Endothelial cell of umbilical vein (primary cell): ENCODE measurements at regions not wholly inside any gene's neighbourhood (a gene's known extent, or its start where the extent isn't known, plus 50 kb on each side); places are given as distances from the start of the nearest gene placed in this dataset.

Experiments used
- BruUV-seq: library from RNA; stranded (reverse); fragments of 400-500 nt; replicated peaks from 2 replicates; lab custom pipeline; 2021; lab: Mats Ljungman, UMichigan
- CTCF ChIA-PET: fragments of 300-600, 350-600 bp; sonication (Branson Sonifier 250); formaldehyde crosslinking; loops from one replicate; lab custom pipeline; 2021; ENCODE audit warnings: antibody characterized with exemption, inconsistent platforms; lab: Charles Lee
- POLR2A ChIA-PET: fragments of 300-600, 350-600 bp; sonication (Branson Sonifier 250); formaldehyde crosslinking; loops from one replicate; lab custom pipeline; 2021; ENCODE audit warnings: antibody characterized with exemption, inconsistent platforms; lab: Charles Lee
- DNase-seq: peaks from one replicate; pipeline ENCODE4 v3.0.0-alpha.2; 2011; ENCODE audit warnings: low read depth, low spot score
- FAIRE-seq: peaks from 2 replicates; lab custom pipeline; 2011; peaks lifted over from hg19 to GRCh38; lab: Jason Lieb, UNC
- H2AFZ ChIP-seq: 2 replicates; pipeline ENCODE4 v1.6.0; 2012; ENCODE audit warnings: low read depth, low read length, control low read depth, inconsistent platforms
- H3K27ac ChIP-seq: 2 replicates; pipeline ENCODE4 v1.5.1; 2011; ENCODE audit warnings: low read depth, mild to moderate bottlenecking, control low read depth, low read length, moderate library complexity; ENCODE audit not compliant: insufficient read depth
- H3K27me3 ChIP-seq, 2 experiments: 2 replicates each; pipeline versions ENCODE4 v1.6.0 to v1.6.1; 2011; ENCODE audit warnings: low read length in 2 of 2, mixed read lengths in 1 of 2; ENCODE audit not compliant: control insufficient read depth in 2 of 2, insufficient read depth in 2 of 2
- H3K36me3 ChIP-seq, 2 experiments: 2 replicates in 1 of 2; 3 replicates in 1 of 2; pipeline ENCODE4 v1.5.1; 2011; ENCODE audit warnings: low read length in 2 of 2, mild to moderate bottlenecking in 1 of 2, moderate library complexity in 1 of 2; ENCODE audit not compliant: control insufficient read depth in 2 of 2, insufficient read depth in 2 of 2; ENCODE audit errors: extremely low read depth in 1 of 2
- H3K4me1 ChIP-seq: 3 replicates; pipeline ENCODE4 v1.5.1; 2011; ENCODE audit warnings: mild to moderate bottlenecking, low read length; ENCODE audit not compliant: control insufficient read depth, insufficient read depth; ENCODE audit errors: extremely low read depth
- H3K4me2 ChIP-seq: 2 replicates; pipeline ENCODE4 v1.6.1; 2011; ENCODE audit warnings: low read length, control low read depth, mixed read lengths; ENCODE audit not compliant: insufficient read depth
- H3K4me3 ChIP-seq, 3 experiments: fragments of 200-600 bp in 1 of 3; sonication (generic), shearing (Covaris generic) in 1 of 3; replicated peaks in 1 of 3; 2 replicates each; pipeline ENCODE4 v1.5.1; 2011 to 2016; ENCODE audit warnings: control low read depth in 3 of 3, low read length in 3 of 3, mild to moderate bottlenecking in 2 of 3, inconsistent platforms in 1 of 3, low read depth in 1 of 3, moderate library complexity in 1 of 3; ENCODE audit not compliant: insufficient read depth in 1 of 3
- H3K79me2 ChIP-seq: 2 replicates; pipeline ENCODE4 v1.6.0; 2012; ENCODE audit warnings: low read length, inconsistent platforms; ENCODE audit not compliant: control insufficient read depth, insufficient read depth
- H3K9ac ChIP-seq: replicated peaks from 2 replicates; pipeline ENCODE3; 2011; ENCODE audit warnings: low read length, control low read depth; ENCODE audit not compliant: insufficient read depth; ENCODE audit errors: extremely low read depth
- H3K9me1 ChIP-seq: replicated peaks from 3 replicates; pipeline ENCODE4 v1.6.0; 2011; ENCODE audit warnings: mild to moderate bottlenecking, low read length; ENCODE audit not compliant: control insufficient read depth, insufficient read depth; ENCODE audit errors: extremely low read depth
- H3K9me3 ChIP-seq: replicated peaks from 2 replicates; pipeline ENCODE4 v1.5.1; 2012; ENCODE audit warnings: low read length, inconsistent platforms; ENCODE audit not compliant: control insufficient read depth, insufficient read depth
- H4K20me1 ChIP-seq: replicated peaks from 2 replicates; pipeline ENCODE3; 2011; ENCODE audit warnings: mild to moderate bottlenecking, low read length; ENCODE audit not compliant: control insufficient read depth, insufficient read depth; ENCODE audit errors: extremely low read depth
- EZH2 ChIP-seq: IDR thresholded peaks from 2 replicates; pipeline ENCODE4 v1.6.1; 2012; ENCODE audit warnings: borderline replicate concordance, low read depth, mild to moderate bottlenecking, moderate library complexity, low read length, inconsistent platforms; ENCODE audit not compliant: severe bottlenecking
- FOS ChIP-seq: IDR thresholded peaks from 2 replicates; pipeline ENCODE4 v1.6.1; 2011; ENCODE audit warnings: mild to moderate bottlenecking, low read length, moderate library complexity, borderline replicate concordance; ENCODE audit not compliant: insufficient read depth
- GATA2 ChIP-seq: IDR thresholded peaks from 2 replicates; pipeline ENCODE4 v1.7.0; 2011; ENCODE audit warnings: low read depth, mild to moderate bottlenecking, moderate library complexity, mixed read lengths, low read length; ENCODE audit not compliant: insufficient read length, insufficient read depth
- JUN ChIP-seq: IDR thresholded peaks from 2 replicates; pipeline ENCODE4 v1.6.1; 2011; ENCODE audit warnings: borderline replicate concordance, low read depth; ENCODE audit not compliant: insufficient read length, insufficient read depth
- MYC ChIP-seq: IDR thresholded peaks from one replicate; pipeline ENCODE4 v1.6.1; 2011; ENCODE audit warnings: mild to moderate bottlenecking, low read depth, low read length
- POLR2A ChIP-seq: IDR thresholded peaks from 2 replicates; pipeline ENCODE4 v1.6.1; 2012; ENCODE audit warnings: low read depth, mild to moderate bottlenecking, control low read depth, low read length
- POLR2AphosphoS5 ChIP-seq: IDR thresholded peaks from 2 replicates; pipeline ENCODE4 v1.6.1; 2012; ENCODE audit warnings: low read depth, mild to moderate bottlenecking, control low read depth, low read length, moderate library complexity; ENCODE audit not compliant: insufficient read depth
- dilution Hi-C: fragments of 300-500 bp; cut with MboI; formaldehyde crosslinking; loops from one replicate; pipeline ENCODE4 v1.15.0; 2019; ENCODE audit warnings: low sequenced_read_pairs; ENCODE audit not compliant: extremely low pct_ligation_motif_present
- intact Hi-C: fragments of 100-400 bp; cut with micrococcal nuclease; formaldehyde crosslinking; loops from one replicate; pipeline ENCODE4 v1.10.0; 2022
- TF ChIP-seq, protein P1 (sequence below): IDR thresholded peaks from 2 replicates; pipeline ENCODE4 v1.6.1; 2011; ENCODE audit not compliant: insufficient read depth, insufficient read length
- TF ChIP-seq, protein P2 (sequence below), 2 donors: IDR thresholded peaks; 1 replicate in 1 of 2; 2 replicates in 1 of 2; pipeline ENCODE4 v1.5.1; 2011; ENCODE audit warnings: low read length in 2 of 2, mild to moderate bottlenecking in 2 of 2, moderate library complexity in 2 of 2, control low read depth in 1 of 2, inconsistent platforms in 1 of 2, low read depth in 1 of 2; ENCODE audit not compliant: insufficient read depth in 1 of 2; ENCODE audit errors: extremely low read depth in 1 of 2

DNA sequence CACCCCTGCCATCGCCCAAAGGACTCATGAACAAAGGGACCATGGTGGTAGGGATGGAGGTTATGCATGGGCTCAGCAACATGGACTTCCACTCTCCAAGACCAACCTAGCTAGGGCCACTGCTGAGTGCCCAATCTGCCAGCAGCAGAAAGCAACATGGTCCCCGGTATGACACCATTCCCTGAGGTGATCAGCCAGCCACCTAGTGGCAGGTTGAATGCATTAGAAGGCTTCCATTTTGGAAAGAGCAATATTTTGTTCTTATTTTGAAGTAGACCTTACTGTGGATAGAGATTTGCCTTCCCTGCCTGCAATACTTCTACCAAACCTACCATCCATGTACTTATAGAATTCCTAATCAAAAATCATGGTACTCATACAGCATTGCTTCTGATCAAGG, 99.8 kb downstream of the METTL4 start:
- no peaks in the 10 kb centered on the region for H3K9me3 ChIP-seq
- BruUV-seq, result no TSS peak
- TF ChIP-seq MYC (no peak), FOS (no peak), EZH2 (no peak)
- TF ChIP-seq, protein P1, sequence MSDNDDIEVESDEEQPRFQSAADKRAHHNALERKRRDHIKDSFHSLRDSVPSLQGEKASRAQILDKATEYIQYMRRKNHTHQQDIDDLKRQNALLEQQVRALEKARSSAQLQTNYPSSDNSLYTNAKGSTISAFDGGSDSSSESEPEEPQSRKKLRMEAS, result no peak
- TF ChIP-seq, protein P2, sequence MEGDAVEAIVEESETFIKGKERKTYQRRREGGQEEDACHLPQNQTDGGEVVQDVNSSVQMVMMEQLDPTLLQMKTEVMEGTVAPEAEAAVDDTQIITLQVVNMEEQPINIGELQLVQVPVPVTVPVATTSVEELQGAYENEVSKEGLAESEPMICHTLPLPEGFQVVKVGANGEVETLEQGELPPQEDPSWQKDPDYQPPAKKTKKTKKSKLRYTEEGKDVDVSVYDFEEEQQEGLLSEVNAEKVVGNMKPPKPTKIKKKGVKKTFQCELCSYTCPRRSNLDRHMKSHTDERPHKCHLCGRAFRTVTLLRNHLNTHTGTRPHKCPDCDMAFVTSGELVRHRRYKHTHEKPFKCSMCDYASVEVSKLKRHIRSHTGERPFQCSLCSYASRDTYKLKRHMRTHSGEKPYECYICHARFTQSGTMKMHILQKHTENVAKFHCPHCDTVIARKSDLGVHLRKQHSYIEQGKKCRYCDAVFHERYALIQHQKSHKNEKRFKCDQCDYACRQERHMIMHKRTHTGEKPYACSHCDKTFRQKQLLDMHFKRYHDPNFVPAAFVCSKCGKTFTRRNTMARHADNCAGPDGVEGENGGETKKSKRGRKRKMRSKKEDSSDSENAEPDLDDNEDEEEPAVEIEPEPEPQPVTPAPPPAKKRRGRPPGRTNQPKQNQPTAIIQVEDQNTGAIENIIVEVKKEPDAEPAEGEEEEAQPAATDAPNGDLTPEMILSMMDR (IDR thresholded peaks at IDR 0.05; ENCODE audit: extremely low read depth in 1 of 2, insufficient read depth in 1 of 2, low read depth in 1 of 2, low read length in 2 of 2), result peak; percentile 4 to 9
- no peak overlapping the region for H3K4me2 ChIP-seq
- H3K9ac ChIP-seq, result no peak overlapping the region
- H3K27ac ChIP-seq, result no peak overlapping the region
- POLR2A ChIA-PET, result no interaction called here
- DNase-seq (no peak), FAIRE-seq (no peak)
- H2AFZ ChIP-seq, result no peak overlapping the region
- H4K20me1 ChIP-seq, result no peaks in the 10 kb centered on the region
- no peak overlapping the region for H3K4me3 ChIP-seq
- intact Hi-C loops, result no loop called here
- H3K27me3 ChIP-seq, result peaks cover 2 to 4% of the 10 kb centered on the region in 2 experiments
- no peaks in the 10 kb centered on the region for H3K9me1 ChIP-seq
- dilution Hi-C loops, result no loop called here
- H3K4me1 ChIP-seq, result no peaks in the 10 kb centered on the region
- CTCF ChIA-PET, result interaction anchor here (0.8 to 1.7 kb wide), 2 partner anchors 11 to 77 kb away, joined by 5 to 6 read pairs; no protein-coding TSS in a partner anchor
- H3K36me3 ChIP-seq, result no peaks in the 10 kb centered on the region
- H3K79me2 ChIP-seq, result no peaks in the 10 kb centered on the region

DNA sequence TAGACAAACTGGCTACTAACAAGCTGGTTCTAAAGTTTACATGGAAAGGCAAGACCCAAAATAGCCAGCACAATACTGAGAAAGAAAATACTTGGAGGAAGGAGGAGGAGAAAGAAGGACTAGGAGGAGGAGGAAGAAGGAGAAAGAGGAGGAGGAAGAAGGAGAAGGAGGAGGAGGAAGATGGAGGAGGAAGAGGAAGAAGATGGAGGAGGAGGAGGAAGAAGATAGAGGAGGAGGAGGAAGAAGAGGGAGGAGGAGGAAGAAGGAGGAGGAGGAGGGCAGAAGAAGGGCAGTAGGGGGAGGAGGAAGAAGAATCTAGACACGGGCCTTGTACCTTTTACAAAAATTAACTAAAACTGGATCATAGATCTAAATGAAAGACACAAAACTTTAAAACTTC, 92.6 kb downstream of the METTL4 start:
- H3K4me1 ChIP-seq, result no peaks in the 10 kb centered on the region
- no peaks in the 10 kb centered on the region for H3K9me1 ChIP-seq
- no peaks in the 10 kb centered on the region for H4K20me1 ChIP-seq
- CTCF ChIA-PET, result no interaction called here
- H2AFZ ChIP-seq, result no peak overlapping the region
- H3K4me2 ChIP-seq, result no peak overlapping the region
- H3K4me3 ChIP-seq, result no peak overlapping the region
- H3K9me3 ChIP-seq, result no peaks in the 10 kb centered on the region
- TF ChIP-seq, protein P2 (IDR thresholded peaks at IDR 0.05; ENCODE audit: extremely low read depth in 1 of 2, insufficient read depth in 1 of 2, low read depth in 1 of 2, low read length in 2 of 2), result no peak
- TF ChIP-seq GATA2 (no peak), POLR2AphosphoS5 (no peak), JUN (no peak), FOS (no peak), EZH2 (no peak), POLR2A (no peak), MYC (no peak)
- TF ChIP-seq, protein P1, result no peak
- dilution Hi-C loops (no loop called here), intact Hi-C loops (no loop called here)
- no peak overlapping the region for H3K27ac ChIP-seq
- no peaks in the 10 kb centered on the region for H3K36me3 ChIP-seq
- H3K27me3 ChIP-seq, result peaks cover 0 to 8% of the 10 kb centered on the region in 2 experiments
- no peaks in the 10 kb centered on the region for H3K79me2 ChIP-seq
- DNase-seq (no peak), FAIRE-seq (no peak)
- no TSS peak for BruUV-seq
- POLR2A ChIA-PET, result no interaction called here
- no peak overlapping the region for H3K9ac ChIP-seq
